Right lobe of liver (tissue), 4 donors: ENCODE measurements at regions not wholly inside any gene's neighbourhood (a gene's known extent, or its start where the extent isn't known, plus 50 kb on each side); places are given as distances from the start of the nearest gene placed in this dataset.
"Not testable (repeated sequence)": the region's sequence is repeated elsewhere in the genome, so short reads cannot be mapped to it uniquely, and the experiment has no call there.

ENCODE experiments used
- CTCF ChIP-seq, 4 donors: fragments of 200-600 bp in 3 of 4; fragments of 450-650 bp in 1 of 4; IDR thresholded peaks; one replicate each; pipeline versions ENCODE4 v1.5.1 to v1.8.0; 2016 to 2022; ENCODE audit warnings: antibody characterized with exemption in 4 of 4, mild to moderate bottlenecking in 2 of 4
- POLR2A ChIP-seq: fragments of 450-650 bp; IDR thresholded peaks from one replicate; pipeline ENCODE4 v1.6.1; 2017; ENCODE audit warnings: antibody characterized with exemption, mild to moderate bottlenecking
- donor health status: DM: no; HTN: no; CAD: no.
- donor health status: DM: no; HTN: no; CAD: no.
- donor health status: DM: no; HTN: yes; CAD: no.

DNA sequence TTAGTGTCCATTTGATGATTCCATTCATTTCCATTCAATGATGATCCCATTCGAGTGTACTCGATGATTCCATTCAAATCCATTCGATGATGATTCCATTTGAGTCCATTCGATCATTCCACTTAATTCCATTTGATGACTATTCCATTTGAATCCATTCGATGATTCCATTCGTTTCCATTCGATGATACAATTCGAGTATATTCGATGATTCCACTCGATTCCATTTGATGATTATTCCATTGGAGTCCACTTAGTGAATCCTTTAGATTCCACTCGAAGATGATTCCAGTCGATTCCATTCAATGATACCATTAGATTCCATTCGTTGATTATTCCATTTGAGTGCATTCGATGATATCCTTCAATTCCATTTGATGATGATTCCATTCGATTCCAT is 277.0 kb downstream of the CCT8L2 start:
- TF ChIP-seq POLR2A; CTCF (IDR thresholded peaks at IDR 0.05): not testable (repeated sequence)
